ENCODE measurements at regions not wholly inside any gene's neighbourhood (a gene's known extent, or its start where the extent isn't known, plus 50 kb on each side); places are given as distances from the start of the nearest gene placed in this dataset.

- no peak for TF ChIP-seq CTCF (conservative IDR thresholded peaks at IDR 0.05; ENCODE audit: low read length)
- TF ChIP-seq EZH2phosphoT487 (IDR thresholded peaks at IDR 0.05; ENCODE audit: borderline replicate concordance, low read depth, low read length): no peak
These were observed 75.6 kb downstream of the RMI2 start for GRCh38 chr16:11420895-11421294.
